ENCODE measurements at regions not wholly inside any gene's neighbourhood (a gene's known extent, or its start where the extent isn't known, plus 50 kb on each side); places are given as distances from the start of the nearest gene placed in this dataset.
"Not testable (repeated sequence)": the region's sequence is repeated elsewhere in the genome, so short reads cannot be mapped to it uniquely, and the experiment has no call there.

DNA sequence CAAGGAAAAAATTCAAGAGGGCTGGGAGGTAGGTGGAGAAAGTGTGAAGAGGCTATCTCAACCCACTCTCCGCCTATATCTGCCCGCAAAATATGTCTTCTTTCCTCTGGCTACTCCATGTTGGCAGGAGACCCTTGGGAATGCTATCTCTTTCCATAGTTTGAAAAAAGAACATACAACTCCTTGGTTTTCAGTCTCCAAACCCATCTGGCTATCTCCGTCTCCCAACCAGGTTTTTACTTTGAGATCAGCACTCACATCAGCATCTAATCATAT lies 109.9 kb upstream of the IFNE start:
- TF ChIP-seq POLR2A (IDR thresholded peaks at IDR 0.05; ENCODE audit: low read length) = no peak
- no peak for TF ChIP-seq GATA1 (IDR thresholded peaks at IDR 0.05; ENCODE audit: low read depth, low read length)
- no peak for DNase-seq

DNA sequence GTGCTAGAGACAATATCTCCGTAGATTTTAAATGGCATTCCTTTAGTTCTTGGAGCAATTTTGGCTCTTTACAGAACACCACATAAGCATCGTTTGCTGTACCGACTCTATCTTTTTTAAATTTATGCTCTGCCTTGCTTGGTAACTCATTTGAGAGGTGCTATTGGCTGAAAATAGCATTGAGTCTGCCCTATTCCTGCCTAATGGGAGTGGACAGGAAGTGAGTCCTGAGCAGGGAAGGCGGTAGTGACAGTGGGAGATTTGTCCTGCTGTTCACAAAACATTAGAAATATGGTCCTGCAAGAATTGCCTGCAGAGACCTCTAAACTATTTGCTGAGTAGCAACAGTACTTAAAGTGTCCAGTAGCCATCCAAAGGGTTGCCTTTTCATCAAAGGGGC lies 115.2 kb upstream of the IFNE start:
- TF ChIP-seq POLR2A (IDR thresholded peaks at IDR 0.05; ENCODE audit: low read length) (no peak), GATA1 (IDR thresholded peaks at IDR 0.05; ENCODE audit: low read depth, low read length) (no peak)
- no peak for DNase-seq

DNA sequence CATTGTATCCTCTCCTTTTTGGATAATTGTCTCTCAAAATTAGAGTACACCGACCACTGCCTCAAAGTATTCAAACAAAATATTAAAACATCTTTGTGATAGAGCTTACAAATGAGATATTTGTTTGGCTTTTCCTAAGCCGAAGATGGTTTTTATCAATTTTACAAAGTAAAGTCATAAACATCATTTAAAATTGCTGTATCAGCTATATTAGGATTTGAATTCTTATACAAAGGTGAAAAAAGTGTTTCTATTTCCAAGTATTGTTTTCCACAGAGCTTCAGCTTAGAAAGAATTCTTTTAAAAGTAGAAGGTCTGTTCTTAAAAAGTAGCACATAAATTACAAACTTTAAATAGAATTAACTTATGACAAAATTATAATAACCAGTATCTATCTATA lies 116.6 kb upstream of the IFNE start:
- TF ChIP-seq POLR2A (IDR thresholded peaks at IDR 0.05; ENCODE audit: low read length) (no peak), GATA1 (IDR thresholded peaks at IDR 0.05; ENCODE audit: low read depth, low read length) (no peak)
- DNase-seq = no peak

DNA sequence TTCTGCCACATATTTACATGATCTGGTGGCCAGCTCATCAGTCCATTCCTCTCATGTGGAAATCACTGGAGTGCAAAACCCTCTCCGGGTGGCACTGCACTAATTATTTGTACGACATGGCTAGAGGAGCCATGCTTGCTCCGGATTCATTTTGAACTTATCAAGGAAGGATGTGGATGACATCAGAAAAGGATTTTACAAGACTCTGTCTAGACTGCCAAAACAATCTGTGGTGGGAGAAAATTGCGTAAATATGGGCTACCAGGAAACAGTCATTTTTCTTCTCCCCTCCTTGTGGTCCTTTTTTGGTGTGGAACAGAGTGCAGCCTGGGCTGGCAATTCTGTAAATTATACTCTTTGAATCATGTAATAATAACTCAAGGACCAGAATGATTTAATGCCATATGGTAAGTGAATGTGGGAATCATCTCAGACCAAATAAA lies 123.4 kb upstream of the IFNE start:
- no peak for DNase-seq
- TF ChIP-seq GATA1 (IDR thresholded peaks at IDR 0.05; ENCODE audit: low read depth, low read length) (no peak), POLR2A (IDR thresholded peaks at IDR 0.05; ENCODE audit: low read length) (no peak)

DNA sequence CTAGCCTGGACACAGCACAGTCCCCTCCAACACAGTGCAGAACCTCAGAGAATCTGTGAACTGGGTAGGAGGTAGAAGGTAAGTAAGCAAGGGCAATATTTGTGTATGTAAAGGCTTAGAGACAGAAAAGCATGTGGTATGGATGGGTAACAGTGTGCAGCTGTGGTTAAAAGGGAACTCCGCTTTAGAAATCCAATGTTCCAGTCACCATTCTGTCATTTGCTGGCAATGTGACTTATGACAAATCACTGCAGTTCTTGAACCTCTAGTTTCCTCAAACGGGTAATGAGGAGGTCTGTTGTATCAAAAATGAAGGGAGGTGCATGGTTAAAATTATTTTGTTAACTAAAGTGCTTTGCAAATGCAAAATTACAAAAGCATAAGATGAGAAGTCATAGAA lies 125.5 kb upstream of the IFNE start:
- DNase-seq = no peak
- no peak for TF ChIP-seq GATA1 (IDR thresholded peaks at IDR 0.05; ENCODE audit: low read depth, low read length)
- no peak for TF ChIP-seq POLR2A (IDR thresholded peaks at IDR 0.05; ENCODE audit: low read length)

DNA sequence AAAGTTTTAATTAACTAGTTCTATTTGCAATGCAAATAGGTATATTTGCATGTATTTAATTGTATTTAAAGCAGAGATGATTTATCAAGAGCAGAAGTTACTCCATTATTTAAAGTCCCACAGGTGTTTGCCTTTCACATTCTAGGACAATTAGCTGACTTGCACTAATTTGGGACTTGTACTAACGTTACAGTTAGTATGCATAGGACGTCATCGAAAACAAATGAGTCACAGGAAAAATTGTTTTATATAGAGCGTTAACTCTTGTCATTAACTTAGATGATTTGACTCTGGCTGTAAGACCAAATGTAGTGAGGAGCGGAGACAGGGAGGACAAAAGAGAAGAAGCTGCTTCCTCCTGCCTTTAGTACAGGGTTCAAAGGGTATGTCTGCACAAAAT lies 126.1 kb upstream of the IFNE start:
- no peak for TF ChIP-seq POLR2A (IDR thresholded peaks at IDR 0.05; ENCODE audit: low read length)
- no peak for TF ChIP-seq GATA1 (IDR thresholded peaks at IDR 0.05; ENCODE audit: low read depth, low read length)
- no peak for DNase-seq

DNA sequence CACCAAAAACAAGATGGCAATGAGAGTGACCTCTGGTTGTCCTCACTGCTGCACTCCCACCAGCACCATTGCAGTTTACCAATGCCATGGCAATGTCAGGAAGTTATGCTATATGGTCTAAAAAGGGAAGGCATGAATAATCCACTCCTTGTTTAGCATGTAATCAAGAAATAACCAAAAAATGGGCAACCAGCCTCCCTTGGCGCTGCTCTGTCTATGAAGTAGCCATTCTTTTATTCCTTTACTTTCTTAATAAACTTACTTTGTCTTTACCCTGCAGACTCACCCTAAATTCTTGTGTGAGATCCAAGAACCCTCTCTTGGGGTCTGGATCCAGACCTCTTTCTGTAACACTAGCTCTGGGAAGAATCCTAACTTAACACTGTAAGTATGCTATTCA lies 127.4 kb upstream of the IFNE start:
- TF ChIP-seq POLR2A (IDR thresholded peaks at IDR 0.05; ENCODE audit: low read length) (no peak), GATA1 (IDR thresholded peaks at IDR 0.05; ENCODE audit: low read depth, low read length) (no peak)
- no peak for DNase-seq

DNA sequence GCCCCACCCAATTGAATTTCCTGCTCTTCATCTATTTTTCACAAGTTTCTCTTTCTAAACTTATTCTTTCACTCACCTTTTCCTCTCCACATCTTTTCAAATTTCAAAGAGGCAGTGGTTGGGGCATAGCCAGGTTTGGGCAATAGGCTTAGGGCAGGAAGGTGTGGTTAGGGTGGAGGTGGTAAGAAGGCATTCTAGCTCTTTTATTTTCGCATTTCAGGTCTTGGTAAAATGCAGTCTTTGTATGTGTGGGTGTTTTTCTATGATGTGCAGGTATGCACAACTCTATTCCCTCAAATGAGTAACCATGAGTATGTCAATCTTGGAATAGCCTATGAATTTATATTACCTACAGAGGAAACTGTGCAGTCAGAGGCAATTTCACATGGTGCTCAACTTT lies 129.8 kb upstream of the IFNE start:
- TF ChIP-seq POLR2A (IDR thresholded peaks at IDR 0.05; ENCODE audit: low read length) (no peak), GATA1 (IDR thresholded peaks at IDR 0.05; ENCODE audit: low read depth, low read length) (no peak)
- no peak for DNase-seq

DNA sequence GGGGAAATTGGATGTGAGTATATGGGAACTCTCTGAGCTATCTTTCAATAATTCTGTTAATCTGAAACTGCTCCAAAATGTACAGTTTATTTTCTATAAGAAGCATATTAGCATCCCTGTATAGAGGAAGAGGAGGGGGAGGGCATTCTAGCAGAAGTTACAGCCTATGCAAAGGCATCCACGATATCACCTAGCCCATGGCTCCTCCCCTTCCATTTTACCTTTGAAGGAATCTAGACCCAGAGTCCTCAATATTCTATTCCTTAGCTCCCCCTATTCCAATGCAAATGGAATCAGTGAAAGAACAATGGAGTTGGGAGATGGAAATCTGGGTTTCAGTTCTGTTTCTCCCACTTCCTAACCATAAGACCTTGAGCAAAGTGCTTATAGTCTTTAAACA lies 132.9 kb upstream of the IFNE start:
- TF ChIP-seq POLR2A (IDR thresholded peaks at IDR 0.05; ENCODE audit: low read length) = no peak
- TF ChIP-seq GATA1 (IDR thresholded peaks at IDR 0.05; ENCODE audit: low read depth, low read length) = no peak

DNA sequence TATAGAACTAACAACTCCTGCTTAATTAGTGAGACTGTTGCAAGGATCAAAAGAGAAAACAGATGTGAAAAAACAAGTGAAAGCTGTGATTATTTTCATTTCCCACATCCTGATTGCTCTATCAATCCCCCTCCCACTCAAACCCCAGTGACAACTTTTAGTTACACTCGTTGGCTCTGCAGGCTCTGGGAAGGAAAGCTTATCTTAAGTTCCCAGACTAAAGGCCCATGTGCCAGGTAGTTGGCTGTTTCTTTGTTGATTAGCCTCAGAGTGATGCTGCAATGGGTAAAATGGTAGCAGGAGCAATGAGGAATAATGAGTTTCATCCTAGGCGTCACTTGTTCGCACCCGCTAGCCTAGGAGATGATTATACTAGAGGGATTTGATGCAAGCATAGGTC lies 133.3 kb upstream of the IFNE start:
- DNase-seq = no peak
- TF ChIP-seq GATA1 (IDR thresholded peaks at IDR 0.05; ENCODE audit: low read depth, low read length) = no peak
- TF ChIP-seq POLR2A (IDR thresholded peaks at IDR 0.05; ENCODE audit: low read length) = no peak

More for the DNA sequence above, 132.9 kb upstream of the IFNE start:
- no peak for DNase-seq

DNA sequence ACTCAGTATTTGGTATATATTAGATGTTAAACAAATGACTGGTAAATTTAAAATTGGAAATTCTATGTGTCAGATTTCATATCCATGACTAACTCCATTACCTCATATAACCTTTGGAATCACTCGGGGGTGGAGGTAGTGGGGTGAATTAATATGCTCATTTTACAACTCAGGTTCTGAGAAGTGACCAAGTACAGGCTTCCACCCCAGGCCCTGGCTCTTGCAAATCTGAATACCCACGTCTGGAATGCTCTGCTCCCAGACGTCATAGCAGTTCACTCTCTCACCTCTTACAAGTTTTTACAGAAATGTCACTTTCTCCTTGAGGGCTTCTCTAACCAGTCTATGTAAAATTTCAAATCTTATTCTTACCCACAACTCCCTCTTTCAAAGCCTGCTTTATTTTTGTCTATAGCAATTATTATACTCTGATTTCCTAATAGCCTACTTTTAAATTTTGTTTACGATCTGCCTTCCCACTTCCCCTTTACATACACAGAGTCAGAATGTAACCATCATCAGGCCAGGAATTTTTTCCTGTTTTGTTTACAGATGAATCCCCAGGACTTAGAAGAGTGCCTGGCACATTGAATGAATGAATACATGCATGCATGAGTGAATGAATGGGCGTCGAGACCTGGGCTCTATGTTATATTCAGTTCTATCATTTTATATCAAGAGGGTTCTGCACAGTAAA lies 134.1 kb upstream of the IFNE start:
- no peak for DNase-seq
- TF ChIP-seq POLR2A (IDR thresholded peaks at IDR 0.05; ENCODE audit: low read length) = no peak
- no peak for TF ChIP-seq GATA1 (IDR thresholded peaks at IDR 0.05; ENCODE audit: low read depth, low read length)

DNA sequence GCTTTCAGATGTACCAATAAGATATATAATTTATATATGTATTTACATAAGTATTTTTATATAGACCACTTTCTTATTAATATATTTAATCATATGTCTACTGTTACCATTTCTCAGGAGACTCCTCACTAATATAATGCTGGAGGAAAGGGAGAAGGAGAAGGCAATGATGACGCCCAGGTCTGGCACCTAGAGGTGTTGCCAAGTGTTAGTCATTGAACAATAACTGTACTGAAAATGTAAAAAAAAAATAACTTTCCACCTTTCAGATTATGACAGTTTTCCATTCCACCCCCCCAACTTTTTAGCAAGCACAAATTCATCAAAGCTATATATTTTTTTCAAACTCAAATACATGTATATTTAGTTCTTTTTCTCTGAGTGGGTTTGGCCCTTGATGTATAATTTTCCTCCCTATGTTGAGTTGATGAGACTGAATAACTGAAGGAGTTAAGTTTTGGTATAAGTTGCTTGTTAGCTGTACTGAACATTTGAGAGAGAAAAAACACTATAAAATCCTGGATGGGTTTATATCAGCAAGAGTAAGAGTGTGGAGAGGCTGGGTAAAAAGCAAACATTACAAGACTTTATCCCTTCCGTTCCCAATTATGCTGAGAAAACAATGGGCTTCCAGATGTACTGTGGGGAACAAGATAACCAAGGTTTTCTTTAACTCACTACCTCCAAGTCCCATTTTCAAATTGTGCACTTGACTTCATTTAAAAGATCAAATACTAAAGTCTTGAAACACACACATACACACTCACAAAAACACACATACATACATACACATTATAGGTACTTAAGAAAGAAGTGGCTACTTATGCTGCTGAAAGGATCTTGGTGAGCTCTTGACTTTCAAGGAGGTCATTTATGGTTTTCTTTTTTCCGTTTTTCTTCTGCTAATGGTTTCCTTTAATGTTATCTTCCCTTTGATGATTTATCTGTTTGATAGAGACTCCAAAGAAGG lies 142.8 kb upstream of the IFNE start:
- DNase-seq = no peak
- TF ChIP-seq POLR2A (IDR thresholded peaks at IDR 0.05; ENCODE audit: low read length) (no peak), GATA1 (IDR thresholded peaks at IDR 0.05; ENCODE audit: low read depth, low read length) (no peak)

DNA sequence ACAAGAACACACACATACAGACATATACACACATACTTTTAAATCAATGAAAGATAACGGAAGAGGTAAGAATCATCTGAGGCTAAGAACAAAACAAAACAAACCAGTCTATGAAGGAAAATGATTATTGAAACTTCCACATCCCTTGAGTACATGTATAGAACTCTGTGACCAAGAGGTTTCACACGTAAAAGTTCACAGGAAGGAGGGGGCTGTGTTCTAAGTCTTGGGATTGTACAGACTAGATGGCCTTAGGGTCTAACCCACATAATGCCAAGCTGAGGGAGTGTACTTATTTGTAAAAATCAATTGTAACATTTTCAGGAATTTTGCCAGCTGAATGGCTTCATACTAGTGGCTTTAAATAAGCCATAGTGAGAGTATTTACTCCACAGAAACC lies 144.4 kb upstream of the IFNE start:
- TF ChIP-seq POLR2A (IDR thresholded peaks at IDR 0.05; ENCODE audit: low read length) = no peak
- no peak for TF ChIP-seq GATA1 (IDR thresholded peaks at IDR 0.05; ENCODE audit: low read depth, low read length)
- no peak for DNase-seq

DNA sequence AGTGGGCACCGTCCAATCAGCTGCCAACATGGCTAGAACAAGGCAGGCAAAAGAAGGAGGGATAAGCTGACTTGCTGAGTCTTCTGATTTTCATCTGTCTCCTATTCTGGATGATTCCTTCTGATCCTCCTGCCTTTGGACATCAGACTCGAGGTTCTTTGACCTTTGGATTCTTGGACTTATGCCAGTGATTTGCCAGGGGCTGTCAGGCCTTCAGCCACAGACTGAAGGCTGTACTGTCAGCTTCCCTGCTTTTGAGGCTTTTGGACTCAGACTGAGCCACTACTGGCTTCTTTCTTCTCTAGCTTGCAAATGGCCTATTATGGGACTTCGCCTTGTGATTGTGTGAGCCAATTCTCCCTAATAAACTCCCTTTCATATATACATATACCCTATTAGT lies 146.8 kb upstream of the IFNE start:
- not testable (repeated sequence) for DNase-seq

DNA sequence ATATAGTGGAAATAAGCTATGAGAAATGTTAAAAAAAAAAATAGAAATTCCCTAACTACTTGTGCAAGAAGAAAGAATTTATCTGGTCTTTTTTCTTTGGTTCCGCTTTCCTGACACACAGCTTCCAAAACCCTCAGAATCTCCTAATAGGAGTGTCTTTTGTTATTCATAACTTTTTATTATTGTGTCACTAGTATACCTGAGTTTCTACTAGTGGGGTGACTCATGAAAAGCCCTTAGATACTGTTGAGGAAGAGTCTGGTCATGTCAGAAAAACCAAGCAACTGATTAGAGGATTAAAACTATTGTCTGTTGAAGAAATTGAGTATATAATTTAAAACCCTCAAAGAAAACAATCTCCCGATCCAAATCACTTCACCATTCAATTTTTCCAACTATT lies 152.8 kb upstream of the IFNE start:
- no peak for TF ChIP-seq GATA1 (IDR thresholded peaks at IDR 0.05; ENCODE audit: low read depth, low read length)
- no peak for TF ChIP-seq POLR2A (IDR thresholded peaks at IDR 0.05; ENCODE audit: low read length)

More for the DNA sequence above, 152.8 kb upstream of the IFNE start:
- DNase-seq = no peak

All from erythroblast (primary cell).